Ascending aorta (tissue), 2 donors: ENCODE measurements at regions not wholly inside any gene's neighbourhood (a gene's known extent, or its start where the extent isn't known, plus 50 kb on each side); places are given as distances from the start of the nearest gene placed in this dataset.

Experiments
- DNase-seq, 2 donors: peaks; one replicate each; pipeline ENCODE4 v3.0.0-alpha.2; 2019; ENCODE audit warnings: low spot score in 2 of 2
- H3K27ac ChIP-seq, 2 donors: fragments of 200-600 bp; sonication (generic); one replicate each; pipeline ENCODE4 v1.5.1; 2016 to 2017; ENCODE audit warnings: mild to moderate bottlenecking in 1 of 2
- H3K27me3 ChIP-seq: fragments of 200-600 bp; sonication (generic); one replicate; pipeline ENCODE4 v1.5.1; 2017
- H3K36me3 ChIP-seq, 2 donors: fragments of 200-600 bp; sonication (generic); one replicate each; pipeline ENCODE4 v1.5.1; 2016
- H3K4me1 ChIP-seq, 2 donors: fragments of 200-600 bp; sonication (generic); one replicate each; pipeline ENCODE4 v1.5.1; 2016 to 2017; ENCODE audit warnings: mild to moderate bottlenecking in 1 of 2
- H3K4me3 ChIP-seq, 2 donors: fragments of 200-600 bp; sonication (generic); one replicate each; pipeline ENCODE4 v1.5.1; 2016 to 2017; ENCODE audit warnings: mild to moderate bottlenecking in 1 of 2
- H3K9me3 ChIP-seq, 2 donors: fragments of 200-600 bp; sonication (generic); one replicate each; pipeline ENCODE4 v1.5.1; 2016
- CTCF ChIP-seq, 3 experiments: fragments of 200-600 bp in 2 of 3; fragments of 450-650 bp in 1 of 3; sonication (generic) in 2 of 3; IDR thresholded peaks; one replicate each; pipeline ENCODE4 v1.5.1; 2016 to 2019; ENCODE audit warnings: antibody characterized with exemption in 3 of 3, mild to moderate bottlenecking in 1 of 3, moderate library complexity in 1 of 3
- intact Hi-C: fragments of 100-400 bp; cut with DNase I; formaldehyde crosslinking; loops from one replicate; pipeline ENCODE4 v1.15.1; 2023

DNA sequence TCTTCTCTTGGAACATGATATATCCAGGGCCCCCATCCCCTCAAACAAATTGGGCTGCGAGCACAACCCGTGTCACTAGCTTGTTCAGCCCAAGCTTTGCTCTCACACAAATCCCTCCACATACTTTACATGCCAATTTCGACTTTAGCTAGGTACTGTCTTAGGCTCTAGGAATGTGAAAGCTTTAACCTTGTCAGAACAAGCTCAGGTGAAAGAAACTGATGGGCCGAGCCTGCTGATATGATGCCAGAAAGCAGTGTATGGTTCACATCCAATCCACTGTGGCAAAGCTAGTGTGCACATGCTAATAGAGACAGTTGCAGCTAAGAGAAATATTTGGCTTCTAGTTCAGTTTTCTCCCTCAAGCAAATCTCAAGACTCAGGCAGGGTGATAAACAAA lies 79.5 kb downstream of the TNFSF18 start:
- Histone ChIP-seq H3K4me1 (peaks cover 0 to 7% of the 10 kb centered on the region in 2 donors), H3K27ac (no peak overlapping the region), H3K27me3 (no peaks in the 10 kb centered on the region), H3K9me3 (no peaks in the 10 kb centered on the region), H3K36me3 (no peaks in the 10 kb centered on the region), H3K4me3 (no peak overlapping the region)
- intact Hi-C loops, result loop anchor here (10.0 kb wide), 1 partner anchor 224 kb away; no protein-coding TSS in a partner anchor
- DNase-seq, result no peak
- TF ChIP-seq CTCF (IDR thresholded peaks at IDR 0.05), result no peak

DNA sequence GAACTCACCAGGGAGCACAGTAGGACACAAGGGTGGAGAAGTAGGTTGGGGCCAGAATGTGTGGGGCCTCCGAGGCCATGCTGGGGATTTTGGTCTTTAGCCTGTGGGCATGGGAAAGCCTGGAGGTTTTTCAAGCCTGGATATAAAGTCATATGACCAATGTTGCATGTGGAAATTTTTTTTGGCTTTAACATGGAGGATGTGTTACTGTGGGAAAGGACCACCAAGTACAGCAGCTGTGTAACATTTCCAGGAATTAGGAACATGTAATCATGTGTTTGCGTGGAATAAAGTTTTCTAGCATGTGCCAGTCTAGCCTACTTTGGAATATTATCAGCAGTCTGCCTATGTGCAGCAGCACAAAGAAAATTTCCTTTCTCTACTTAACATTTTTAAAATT lies 78.5 kb downstream of the TNFSF18 start:
- Histone ChIP-seq H3K9me3 (no peaks in the 10 kb centered on the region), H3K27me3 (no peaks in the 10 kb centered on the region), H3K27ac (no peak overlapping the region), H3K36me3 (no peaks in the 10 kb centered on the region), H3K4me1 (peaks cover 0 to 7% of the 10 kb centered on the region in 2 donors), H3K4me3 (no peak overlapping the region)
- no peak for DNase-seq
- intact Hi-C loops, result loop anchor here (2.0 to 10.0 kb wide), 2 partner anchors 37 to 223 kb away; no protein-coding TSS in a partner anchor
- TF ChIP-seq CTCF (IDR thresholded peaks at IDR 0.05), result no peak

DNA sequence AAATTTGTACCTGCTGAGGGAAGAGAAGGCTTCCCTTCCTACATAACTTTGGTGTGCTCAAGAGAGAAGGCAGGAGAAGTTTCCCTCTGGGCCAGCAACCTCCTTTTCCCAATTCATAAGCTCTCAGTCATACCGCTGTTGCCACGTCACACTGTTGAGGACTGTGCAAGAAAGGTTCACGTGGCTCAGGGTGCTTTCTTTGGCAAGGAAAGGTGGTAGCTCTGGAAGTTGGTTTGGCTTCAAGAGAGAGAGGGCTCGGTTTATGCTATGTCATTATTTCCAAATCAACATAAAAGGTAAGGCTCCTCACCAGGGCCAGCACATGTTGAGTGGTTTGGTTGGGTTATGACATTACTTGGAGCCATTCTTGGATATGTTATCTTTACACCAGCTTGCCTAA lies 77.3 kb downstream of the TNFSF18 start:
- no peaks in the 10 kb centered on the region for H3K27me3 ChIP-seq
- DNase-seq, result peak; percentile 38 to 82

GRCh38 chr1:172976222-172977041 lies 74.3 kb downstream of the TNFSF18 start:
- H3K4me3 ChIP-seq, result no peak overlapping the region
- no peaks in the 10 kb centered on the region for H3K27me3 ChIP-seq
- peaks cover 0 to 7% of the 10 kb centered on the region in 2 donors for H3K4me1 ChIP-seq
- H3K27ac ChIP-seq, result no peak overlapping the region
- no peak for DNase-seq
- H3K36me3 ChIP-seq, result no peaks in the 10 kb centered on the region
- intact Hi-C loops, result loop anchor here (10.0 kb wide), 1 partner anchor 218 kb away; no protein-coding TSS in a partner anchor
- TF ChIP-seq CTCF (IDR thresholded peaks at IDR 0.05), result no peak
- no peaks in the 10 kb centered on the region for H3K9me3 ChIP-seq

More for the DNA sequence above, 77.3 kb downstream of the TNFSF18 start:
- no peaks in the 10 kb centered on the region for H3K9me3 ChIP-seq
- peaks cover 0 to 7% of the 10 kb centered on the region in 2 donors for H3K4me1 ChIP-seq
- no peaks in the 10 kb centered on the region for H3K36me3 ChIP-seq
- no peak overlapping the region for H3K4me3 ChIP-seq
- intact Hi-C loops, result loop anchor here (2.0 to 10.0 kb wide), 2 partner anchors 39 to 221 kb away; no protein-coding TSS in a partner anchor
- H3K27ac ChIP-seq, result no peak overlapping the region
- TF ChIP-seq CTCF (IDR thresholded peaks at IDR 0.05), result no peak

- H3K4me3 ChIP-seq, result no peak overlapping the region
- no peaks in the 10 kb centered on the region for H3K27me3 ChIP-seq
- no peaks in the 10 kb centered on the region for H3K9me3 ChIP-seq
- peaks cover 0 to 7% of the 10 kb centered on the region in 2 donors for H3K4me1 ChIP-seq
- intact Hi-C loops, result loop anchor here (10.0 kb wide), 1 partner anchor 217 kb away; no protein-coding TSS in a partner anchor
- H3K36me3 ChIP-seq, result no peaks in the 10 kb centered on the region
- no peak overlapping the region for H3K27ac ChIP-seq
- TF ChIP-seq CTCF (IDR thresholded peaks at IDR 0.05), result no peak
- DNase-seq, result no peak
These were observed 73.3 kb downstream of the TNFSF18 start for GRCh38 chr1:172977296-172978017.
